ENCODE measurements at regions not wholly inside any gene's neighbourhood (a gene's known extent, or its start where the extent isn't known, plus 50 kb on each side); places are given as distances from the start of the nearest gene placed in this dataset.

DNA sequence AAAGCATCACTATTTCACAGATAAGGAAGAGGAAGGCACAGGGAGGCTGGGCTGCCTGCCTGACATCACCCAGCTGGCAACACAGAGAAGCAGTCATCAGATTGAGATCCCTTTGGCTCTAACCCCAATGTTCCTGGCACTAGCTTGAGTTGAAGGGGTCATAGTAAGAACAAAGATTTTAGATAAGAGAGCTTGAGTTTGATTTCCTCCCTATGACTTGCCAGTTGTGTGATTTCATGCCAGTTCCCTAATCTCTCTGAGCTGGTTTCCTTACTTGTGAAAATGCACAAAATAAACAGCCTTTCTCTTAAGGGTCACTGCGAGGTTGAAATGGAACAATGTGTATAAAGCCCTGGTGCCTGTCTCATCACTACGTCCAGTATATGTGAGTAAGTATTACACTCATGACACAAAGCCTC lies 475.4 kb upstream of the HS3ST1 start:
- Histone ChIP-seq H3K4me3 (no peak overlapping the region), H3K27ac (peak overlapping the region in 7 of 8 donors; percentile 56 to 76 (median 70)), H3K27me3 (replicated peaks in 1 of 7) (no peaks in the 10 kb centered on the region), H3K9me3 (peaks cover 0 to 1% (median 0%) of the 10 kb centered on the region in 8 donors), H3K36me3 (no peaks in the 10 kb centered on the region), H3K4me1 (peaks cover 0 to 14% (median 5%) of the 10 kb centered on the region in 6 donors)
- WGBS, 5 donors: 7 to 17% (median 13%) methylated on average over 2 of the region's 2 CpGs
- intact Hi-C loops (cut with DNase I; ENCODE audit: low total_unique reads): no loop called here
- TF ChIP-seq POLR2A (IDR thresholded peaks at IDR 0.05) (no peak), CTCF (IDR thresholded peaks at IDR 0.05 in 8 of 11, conservative IDR thresholded peaks at IDR 0.05 in 3 of 11) (no peak), POLR2AphosphoS5 (IDR thresholded peaks at IDR 0.05) (no peak)
- DNase-seq: peak; percentile 74

GRCh38 chr4:11901089-11901488 lies 472.4 kb upstream of the HS3ST1 start:
- H3K27me3 ChIP-seq (replicated peaks in 1 of 7): no peaks in the 10 kb centered on the region
- H3K9me3 ChIP-seq: peaks cover 0 to 21% (median 15%) of the 10 kb centered on the region in 8 donors
- no peaks in the 10 kb centered on the region for H3K36me3 ChIP-seq
- intact Hi-C loops (cut with DNase I; ENCODE audit: low total_unique reads): no loop called here
- peaks cover 0 to 14% (median 5%) of the 10 kb centered on the region in 6 donors for H3K4me1 ChIP-seq
- TF ChIP-seq CTCF (IDR thresholded peaks at IDR 0.05 in 8 of 11, conservative IDR thresholded peaks at IDR 0.05 in 3 of 11): no peak
- no peak for TF ChIP-seq POLR2AphosphoS5 (IDR thresholded peaks at IDR 0.05)
- TF ChIP-seq POLR2A (IDR thresholded peaks at IDR 0.05): no peak
- no peak overlapping the region for H3K4me3 ChIP-seq
- 80 to 95% (median 86%) methylated on average over 1 of the region's 1 CpG for WGBS, 5 donors
- H3K27ac ChIP-seq: no peak overlapping the region
- no peak for DNase-seq

- WGBS, 5 donors: 72 to 91% (median 80%) methylated on average over 1 of the region's 1 CpG
- peaks cover 0 to 13% (median 5%) of the 10 kb centered on the region in 6 donors for H3K4me1 ChIP-seq
- H3K27me3 ChIP-seq (replicated peaks in 1 of 7): no peaks in the 10 kb centered on the region
- H3K4me3 ChIP-seq: no peak overlapping the region
- H3K27ac ChIP-seq: no peak overlapping the region
- intact Hi-C loops (cut with DNase I; ENCODE audit: low total_unique reads): no loop called here
- no peaks in the 10 kb centered on the region for H3K36me3 ChIP-seq
- no peak for TF ChIP-seq CTCF (IDR thresholded peaks at IDR 0.05 in 8 of 11, conservative IDR thresholded peaks at IDR 0.05 in 3 of 11)
- TF ChIP-seq POLR2AphosphoS5 (IDR thresholded peaks at IDR 0.05): no peak
- no peak for TF ChIP-seq POLR2A (IDR thresholded peaks at IDR 0.05)
- H3K9me3 ChIP-seq: peaks cover 0 to 21% (median 15%) of the 10 kb centered on the region in 8 donors
- no peak for DNase-seq
Observed at GRCh38 chr4:11900359-11900758, 471.7 kb upstream of the HS3ST1 start.

DNA sequence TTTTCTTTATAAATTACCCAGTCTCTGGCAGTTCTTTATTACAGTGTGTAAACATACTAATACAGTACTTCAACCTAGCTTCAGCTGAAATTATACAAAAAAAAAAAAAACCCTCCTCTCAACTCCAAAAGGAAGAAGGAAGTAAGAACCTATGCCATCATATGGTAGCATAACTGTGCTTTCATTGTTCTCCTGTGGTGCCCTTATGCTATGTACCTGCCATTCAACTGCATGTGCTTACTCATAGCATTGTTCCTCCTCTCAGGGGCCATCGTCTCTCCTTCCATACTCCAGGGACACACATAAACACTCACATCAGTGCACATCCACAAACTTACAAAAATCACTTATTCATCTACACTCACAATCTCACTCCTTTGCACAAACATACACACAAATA lies 470.1 kb upstream of the HS3ST1 start:
- Histone ChIP-seq H3K4me1 (peaks cover 0 to 2% (median 0%) of the 10 kb centered on the region in 6 donors), H3K27ac (no peak overlapping the region), H3K36me3 (no peaks in the 10 kb centered on the region), H3K4me3 (no peak overlapping the region), H3K27me3 (replicated peaks in 1 of 7) (no peaks in the 10 kb centered on the region), H3K9me3 (peaks cover 0 to 21% (median 15%) of the 10 kb centered on the region in 8 donors)
- WGBS, 5 donors: 86 to 89% (median 87%) methylated on average over 1 of the region's 1 CpG
- intact Hi-C loops (cut with DNase I; ENCODE audit: low total_unique reads): no loop called here
- no peak for DNase-seq
- TF ChIP-seq POLR2A (IDR thresholded peaks at IDR 0.05): no peak
- no peak for TF ChIP-seq CTCF (IDR thresholded peaks at IDR 0.05 in 8 of 11, conservative IDR thresholded peaks at IDR 0.05 in 3 of 11)
- TF ChIP-seq POLR2AphosphoS5 (IDR thresholded peaks at IDR 0.05): no peak
